K562 (cell line): ENCODE measurements at regions not wholly inside any gene's neighbourhood (a gene's known extent, or its start where the extent isn't known, plus 50 kb on each side); places are given as distances from the start of the nearest gene placed in this dataset.

Experiments used
- CHD7 ChIP-seq: fragments of 200-600 bp; sonication (generic); IDR thresholded peaks from one replicate; pipeline ENCODE4 v1.6.1; 2012; ENCODE audit warnings: mild to moderate bottlenecking, low read depth, low read length, inconsistent platforms
- CTCF ChIP-seq, 3 experiments: IDR thresholded peaks in 2 of 3; conservative IDR thresholded peaks in 1 of 3; 2 replicates each; pipeline ENCODE4 v1.5.1; 2011 to 2012; ENCODE audit warnings: low read length in 3 of 3, mild to moderate bottlenecking in 3 of 3, control low read depth in 2 of 3, improper control_type of control experiment in 1 of 3, inconsistent platforms in 1 of 3, low read depth in 1 of 3, mixed read lengths in 1 of 3, moderate library complexity in 1 of 3; ENCODE audit not compliant: insufficient read depth in 2 of 3
- ELF2 ChIP-seq: fragments of 250-450 bp; sonication (Bioruptor Pico); IDR thresholded peaks from 2 replicates; pipeline ENCODE4 v1.5.0; 2021; ENCODE audit warnings: mild to moderate bottlenecking
- FOXM1 ChIP-seq, 2 experiments: fragments of 450-650 bp in 1 of 2; sonication (generic) in 1 of 2; formaldehyde crosslinking in 1 of 2; IDR thresholded peaks; 2 replicates each; pipeline versions ENCODE4 v1.6.1 to v1.9.0; 2017 to 2022; ENCODE audit warnings: low read depth in 2 of 2, mild to moderate bottlenecking in 2 of 2, missing genetic modification reagents in 1 of 2, moderate library complexity in 1 of 2
- GTF2F1 ChIP-seq: IDR thresholded peaks from 2 replicates; pipeline ENCODE4 v1.6.1; 2011; ENCODE audit warnings: low read depth, low read length, improper control_type of control experiment
- HNRNPUL1 ChIP-seq: fragments of 200-400 bp; formaldehyde crosslinking; IDR thresholded peaks from 2 replicates; pipeline ENCODE4 v1.6.1; 2017; ENCODE audit warnings: low read length
- MCM5 ChIP-seq: fragments of 450-650 bp; IDR thresholded peaks from 2 replicates; pipeline ENCODE4 v1.6.1; 2016; ENCODE audit warnings: low read depth
- NCOR1 ChIP-seq: fragments of 450-650 bp; IDR thresholded peaks from 2 replicates; pipeline ENCODE4 v1.6.1; 2016; ENCODE audit warnings: mild to moderate bottlenecking, moderate library complexity
- PHTF2 ChIP-seq: fragments of 250-450 bp; sonication (Bioruptor Pico); IDR thresholded peaks from 2 replicates; pipeline ENCODE4 v1.5.0; 2021; ENCODE audit warnings: mild to moderate bottlenecking
- ZNF212 ChIP-seq: fragments of 450-650 bp; formaldehyde crosslinking; IDR thresholded peaks from 2 replicates; pipeline ENCODE4 v1.4.0; 2020; ENCODE audit warnings: mild to moderate bottlenecking
- ZNF395 ChIP-seq: fragments of 200-800 bp; sonication (Bioruptor generic); IDR thresholded peaks from 2 replicates; pipeline ENCODE4 v1.6.1; 2017; ENCODE audit warnings: missing genetic modification characterization, missing compliant biosample characterization
- ZNF75A ChIP-seq: fragments of 450-650 bp; formaldehyde crosslinking; IDR thresholded peaks from 2 replicates; pipeline ENCODE4 v1.4.0; 2020; ENCODE audit warnings: mild to moderate bottlenecking

GRCh38 chr7:106501605-106502580, 159.1 kb downstream of the CCDC71L start (continued):
- TF ChIP-seq CHD7 (no peak), CTCF (IDR thresholded peaks at IDR 0.05 in 2 of 3, conservative IDR thresholded peaks at IDR 0.05 in 1 of 3; ENCODE audit: insufficient read depth in 2 of 3, low read depth in 1 of 3, low read length in 3 of 3) (no peak), ZNF212 (CRISPR knock-in tag) (no peak), ZNF395 (CRISPR knock-in tag) (peak; percentile 96), FOXM1 (IDR thresholded peaks at IDR 0.05; ENCODE audit: low read depth) (peak; percentile 73; the same call in 1 of the 2 replicates), FOXM1 (CRISPR knock-in tag; IDR thresholded peaks at IDR 0.05; ENCODE audit: low read depth) (no peak), HNRNPUL1 (no peak), GTF2F1 (no peak), ELF2 (CRISPR knock-in tag) (peak; percentile 65), PHTF2 (CRISPR knock-in tag) (no peak), ZNF75A (CRISPR knock-in tag) (no peak), NCOR1 (peak; percentile 52), MCM5 (no peak)
